HepG2 (cell line): ENCODE measurements at regions not wholly inside any gene's neighbourhood (a gene's known extent, or its start where the extent isn't known, plus 50 kb on each side); places are given as distances from the start of the nearest gene placed in this dataset.

ENCODE experiments used
- ATAC-seq: fragments of 200-7000 bp; cut with Tn5 transposase; 3 replicates; pipeline ENCODE4 v1.9.1; 2020; ENCODE audit warnings: mild to moderate bottlenecking, moderate library complexity
- BruUV-seq: library from RNA; stranded (reverse); fragments of 400-500 nt; replicated peaks from 2 replicates; lab custom pipeline; 2021; lab: Mats Ljungman, UMichigan
- CTCF ChIA-PET: fragments of 300-600 bp; formaldehyde crosslinking; extraction: SDS; loops from one replicate; lab custom pipeline; 2021; ENCODE audit warnings: low total read pairs, inconsistent platforms, low intra/inter-chr PET ratio; lab: Yijun Ruan, JAX
- POLR2A ChIA-PET: fragments of 350-600 bp; sonication (Branson Sonifier 250); formaldehyde crosslinking; loops from one replicate; lab custom pipeline; 2020; ENCODE audit warnings: antibody characterized with exemption, inconsistent platforms; lab: Yijun Ruan, JAX
- DNase-seq: peaks from one replicate; pipeline ENCODE4 v3.0.0-alpha.2; 2015; ENCODE audit warnings: low spot score
- FAIRE-seq: peaks from 3 replicates; lab custom pipeline; 2011; peaks lifted over from hg19 to GRCh38; lab: Jason Lieb, UNC
- H2AFZ ChIP-seq: one replicate; pipeline ENCODE4 v1.6.1; 2011; ENCODE audit warnings: low read length, inconsistent platforms
- H3K27ac ChIP-seq: fragments of 300-600 bp; 3 replicates; pipeline ENCODE4 v1.8.0; 2011; ENCODE audit warnings: mixed run types, mild to moderate bottlenecking, mixed read lengths, low read length, inconsistent platforms; ENCODE audit not compliant: insufficient read depth; ENCODE audit errors: extremely low read length
- H3K27me3 ChIP-seq, 2 experiments: fragments of 200-600 bp in 1 of 2; 2 replicates in 1 of 2; 3 replicates in 1 of 2; pipeline versions ENCODE4 v1.6.0 to v1.8.0; 2011; ENCODE audit warnings: low read length in 2 of 2, mild to moderate bottlenecking in 2 of 2, moderate library complexity in 2 of 2, inconsistent platforms in 1 of 2; ENCODE audit not compliant: insufficient read depth in 2 of 2, control insufficient read depth in 1 of 2
- H3K36me3 ChIP-seq, 2 experiments: fragments of 200-600 bp in 1 of 2; replicated peaks in 1 of 2; 2 replicates in 1 of 2; 3 replicates in 1 of 2; pipeline versions ENCODE4 v1.5.1 to v1.8.0; 2011; ENCODE audit warnings: low read length in 2 of 2, inconsistent platforms in 1 of 2; ENCODE audit not compliant: insufficient read depth in 2 of 2, control insufficient read depth in 1 of 2
- H3K4me1 ChIP-seq: 2 replicates; pipeline ENCODE4 v1.5.1; 2012; ENCODE audit warnings: low read length, inconsistent platforms; ENCODE audit not compliant: insufficient read depth
- H3K4me2 ChIP-seq: 2 replicates; pipeline ENCODE4 v1.6.0; 2011; ENCODE audit warnings: low read depth, low read length, inconsistent platforms
- H3K4me3 ChIP-seq, 3 experiments: fragments of 200-600 bp in 1 of 3; sonication (generic), shearing (Covaris generic) in 1 of 3; replicated peaks in 1 of 3; 2 replicates each; pipeline ENCODE4 v1.5.1; 2011 to 2016; ENCODE audit warnings: low read length in 3 of 3, inconsistent platforms in 2 of 3, low read depth in 2 of 3, mild to moderate bottlenecking in 2 of 3, control low read depth in 1 of 3, mixed read lengths in 1 of 3; ENCODE audit not compliant: insufficient read depth in 1 of 3
- H3K79me2 ChIP-seq: one replicate; pipeline ENCODE4 v1.6.1; 2011; ENCODE audit warnings: low read length, inconsistent platforms; ENCODE audit not compliant: insufficient read depth
- H3K9ac ChIP-seq: 2 replicates; pipeline ENCODE4 v1.6.0; 2011; ENCODE audit warnings: mild to moderate bottlenecking, low read depth, low read length, inconsistent platforms; ENCODE audit not compliant: insufficient read depth
- H3K9me3 ChIP-seq: 2 replicates; pipeline ENCODE4 v1.5.1; 2012; ENCODE audit warnings: mild to moderate bottlenecking, low read length
- H4K20me1 ChIP-seq: 2 replicates; pipeline ENCODE4 v1.6.0; 2011; ENCODE audit warnings: inconsistent platforms, mild to moderate bottlenecking, low read length, moderate library complexity; ENCODE audit not compliant: insufficient read depth
- DPF2 ChIP-seq: sonication (generic); formaldehyde crosslinking; IDR thresholded peaks from 2 replicates; pipeline ENCODE4 v1.4.0; 2020; ENCODE audit warnings: mild to moderate bottlenecking, low read depth, missing genetic modification reagents, borderline replicate concordance
- FOSL2 ChIP-seq: sonication (generic); formaldehyde crosslinking; IDR thresholded peaks from 2 replicates; pipeline ENCODE4 v1.4.0; 2020; ENCODE audit warnings: missing genetic modification reagents
- ZMYM3 ChIP-seq: sonication (generic); formaldehyde crosslinking; IDR thresholded peaks from 2 replicates; pipeline ENCODE4 v1.5.1; 2020; ENCODE audit warnings: mild to moderate bottlenecking, missing genetic modification reagents
- ZNF224 ChIP-seq: sonication (generic); formaldehyde crosslinking; IDR thresholded peaks from 2 replicates; pipeline ENCODE4 v1.5.0; 2020; ENCODE audit warnings: mild to moderate bottlenecking, missing genetic modification reagents
- ZNF841 ChIP-seq: sonication (generic); formaldehyde crosslinking; IDR thresholded peaks from 2 replicates; pipeline ENCODE4 v1.8.1; 2023; ENCODE audit warnings: missing genetic modification reagents, borderline replicate concordance
- WGBS: methylation state at CpG from one replicate; pipeline ENCODE4 v1.1.6; 2017; ENCODE audit warnings: low lambda C conversion rate; 5-methylcytosine and 5-hydroxymethylcytosine counted together
- in situ Hi-C: cut with HindIII; loops from 2 replicates; pipeline ENCODE4 v1.10.0; 2017; ENCODE audit warnings: low pct_unique_long_range_greater_than_20kb; ENCODE audit not compliant: extremely low pct_ligation_motif_present
- intact Hi-C: fragments of 100-400 bp; cut with micrococcal nuclease; formaldehyde crosslinking; loops from one replicate; pipeline ENCODE4 v1.10.0; 2022; ENCODE audit not compliant: unreplicated experiment

- DNase-seq = no peak
- H3K27ac ChIP-seq = no peak overlapping the region
- H3K4me3 ChIP-seq = no peak overlapping the region
These were observed 682.3 kb downstream of the TRIML1 start for GRCh38 chr4:188821500-188821899.

GRCh38 chr4:188822698-188823097, 683.5 kb downstream of the TRIML1 start:
- intact Hi-C loops = no loop called here
- no peak overlapping the region for H3K4me2 ChIP-seq
- ATAC-seq (peak; percentile 56; the same call in 2 of the 3 replicates), DNase-seq (no peak), FAIRE-seq (no peak)
- no peaks in the 10 kb centered on the region for H4K20me1 ChIP-seq
- no peaks in the 10 kb centered on the region for H3K36me3 ChIP-seq
- H3K27me3 ChIP-seq = no peaks in the 10 kb centered on the region
- TF ChIP-seq ZMYM3 (CRISPR knock-in tag) (no peak), FOSL2 (CRISPR knock-in tag) (peak; percentile 70)
- ChIA-PET CTCF (no interaction called here), POLR2A (no interaction called here)
- H3K79me2 ChIP-seq = no peaks in the 10 kb centered on the region
- BruUV-seq = no TSS peak
- in situ Hi-C loops = no loop called here
- H3K27ac ChIP-seq = no peak overlapping the region
- peaks cover 5% of the 10 kb centered on the region for H3K9me3 ChIP-seq
- H2AFZ ChIP-seq = no peak overlapping the region
- H3K4me1 ChIP-seq = no peaks in the 10 kb centered on the region
- H3K9ac ChIP-seq = no peak overlapping the region
- 13% methylated on average over 2 of the region's 2 CpGs for WGBS
- H3K4me3 ChIP-seq = no peak overlapping the region

More at GRCh38 chr4:188821500-188821899, 682.3 kb downstream of the TRIML1 start:
- Histone ChIP-seq H3K79me2 (no peaks in the 10 kb centered on the region), H3K4me1 (no peaks in the 10 kb centered on the region), H4K20me1 (no peaks in the 10 kb centered on the region), H2AFZ (no peak overlapping the region), H3K27me3 (no peaks in the 10 kb centered on the region), H3K9ac (no peak overlapping the region), H3K4me2 (no peak overlapping the region), H3K36me3 (no peaks in the 10 kb centered on the region), H3K9me3 (peaks cover 5% of the 10 kb centered on the region)
- no TSS peak for BruUV-seq
- in situ Hi-C loops = no loop called here
- no peak for ATAC-seq
- WGBS = 29% methylated on average over 8 of the region's 8 CpGs
- intact Hi-C loops = no loop called here
- FAIRE-seq = no peak
- TF ChIP-seq ZNF841 (CRISPR knock-in tag) = no peak
- TF ChIP-seq DPF2 (CRISPR knock-in tag) = no peak
- no peak for TF ChIP-seq ZNF224 (CRISPR knock-in tag)
- CTCF ChIA-PET = no interaction called here
- POLR2A ChIA-PET = no interaction called here
